ENCODE measurements at regions not wholly inside any gene's neighbourhood (a gene's known extent, or its start where the extent isn't known, plus 50 kb on each side); places are given as distances from the start of the nearest gene placed in this dataset.

- no peak for DNase-seq (ENCODE audit: low spot score)
- Histone ChIP-seq H3K9me3 (ENCODE audit: low read depth) (no peaks in the 10 kb centered on the region), H3K36me3 (no peaks in the 10 kb centered on the region), H3K79me2 (ENCODE audit: low read depth) (no peaks in the 10 kb centered on the region), H3K27me3 (no peaks in the 10 kb centered on the region), H3K27ac (no peak overlapping the region), H3K4me2 (no peak overlapping the region), H3K4me3 (no peak overlapping the region), H3F3A (ENCODE audit: low read depth) (no peaks in the 10 kb centered on the region), H3K4me1 (peaks cover under 1% of the 10 kb centered on the region), H3K9ac (no peak overlapping the region), H4K20me1 (ENCODE audit: low read depth) (no peaks in the 10 kb centered on the region), H2AFZ (replicated peaks) (no peak overlapping the region)
- H3K27me3 Mint-ChIP-seq (ENCODE audit: insufficient read depth, low read depth), result peaks cover 7% of the 10 kb centered on the region
- no peaks in the 10 kb centered on the region for H3K36me3 Mint-ChIP-seq
- no peak for TF ChIP-seq EZH2 (IDR thresholded peaks at IDR 0.05)
- no peak for TF ChIP-seq EZH2phosphoT487 (IDR thresholded peaks at IDR 0.05)
- no peak overlapping the region for H3K27ac Mint-ChIP-seq
- H3K4me3 Mint-ChIP-seq, result no peak overlapping the region
- no peaks in the 10 kb centered on the region for H3K9me3 Mint-ChIP-seq
- peaks cover 33% of the 10 kb centered on the region for H3K4me1 Mint-ChIP-seq
Measured at GRCh38 chr2:28697602-28698149, 54.0 kb upstream of the PPP1CB start.

DNA sequence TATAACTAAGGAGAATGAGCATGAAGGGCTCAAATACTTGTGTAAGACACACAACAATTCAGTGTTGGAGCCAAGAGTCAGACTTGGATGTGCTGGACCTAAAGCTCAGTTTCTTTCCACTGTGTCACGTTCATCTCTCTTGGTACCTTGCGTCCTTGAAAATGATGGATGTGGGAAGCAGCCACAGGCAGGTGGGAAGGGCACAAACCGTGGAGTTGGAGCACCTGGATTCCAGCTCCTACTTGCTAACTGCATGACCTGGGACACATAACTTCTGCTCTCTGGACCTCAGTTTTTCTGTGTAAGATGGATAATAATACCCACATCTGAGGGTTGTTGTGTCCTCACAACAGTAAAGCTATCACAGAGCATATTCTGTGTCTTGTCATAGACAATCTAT is 53.1 kb upstream of the PPP1CB start:
- peaks cover 24% of the 10 kb centered on the region for H3K4me1 Mint-ChIP-seq
- no peak overlapping the region for H3K4me3 Mint-ChIP-seq
- peaks cover 7% of the 10 kb centered on the region for H3K27me3 Mint-ChIP-seq (ENCODE audit: insufficient read depth, low read depth)
- no peaks in the 10 kb centered on the region for H3K36me3 Mint-ChIP-seq
- H3K27ac ChIP-seq, result no peak overlapping the region
- no peaks in the 10 kb centered on the region for H3K9me3 Mint-ChIP-seq
- DNase-seq (ENCODE audit: low spot score), result no peak
- H3K36me3 ChIP-seq, result no peaks in the 10 kb centered on the region
- no peak overlapping the region for H3K4me3 ChIP-seq
- no peak for TF ChIP-seq EZH2 (IDR thresholded peaks at IDR 0.05)
- TF ChIP-seq, protein P1, sequence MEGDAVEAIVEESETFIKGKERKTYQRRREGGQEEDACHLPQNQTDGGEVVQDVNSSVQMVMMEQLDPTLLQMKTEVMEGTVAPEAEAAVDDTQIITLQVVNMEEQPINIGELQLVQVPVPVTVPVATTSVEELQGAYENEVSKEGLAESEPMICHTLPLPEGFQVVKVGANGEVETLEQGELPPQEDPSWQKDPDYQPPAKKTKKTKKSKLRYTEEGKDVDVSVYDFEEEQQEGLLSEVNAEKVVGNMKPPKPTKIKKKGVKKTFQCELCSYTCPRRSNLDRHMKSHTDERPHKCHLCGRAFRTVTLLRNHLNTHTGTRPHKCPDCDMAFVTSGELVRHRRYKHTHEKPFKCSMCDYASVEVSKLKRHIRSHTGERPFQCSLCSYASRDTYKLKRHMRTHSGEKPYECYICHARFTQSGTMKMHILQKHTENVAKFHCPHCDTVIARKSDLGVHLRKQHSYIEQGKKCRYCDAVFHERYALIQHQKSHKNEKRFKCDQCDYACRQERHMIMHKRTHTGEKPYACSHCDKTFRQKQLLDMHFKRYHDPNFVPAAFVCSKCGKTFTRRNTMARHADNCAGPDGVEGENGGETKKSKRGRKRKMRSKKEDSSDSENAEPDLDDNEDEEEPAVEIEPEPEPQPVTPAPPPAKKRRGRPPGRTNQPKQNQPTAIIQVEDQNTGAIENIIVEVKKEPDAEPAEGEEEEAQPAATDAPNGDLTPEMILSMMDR (IDR thresholded peaks at IDR 0.05), result no peak
- TF ChIP-seq EZH2phosphoT487 (IDR thresholded peaks at IDR 0.05), result no peak
- H3K27ac Mint-ChIP-seq, result no peak overlapping the region
- no peaks in the 10 kb centered on the region for H3K9me3 ChIP-seq (ENCODE audit: low read depth)
- H2AFZ ChIP-seq (replicated peaks), result no peak overlapping the region
- no peaks in the 10 kb centered on the region for H4K20me1 ChIP-seq (ENCODE audit: low read depth)
- no peaks in the 10 kb centered on the region for H3K4me1 ChIP-seq
- H3K9ac ChIP-seq, result no peak overlapping the region
- H3K27me3 ChIP-seq, result no peaks in the 10 kb centered on the region
- H3K4me2 ChIP-seq, result no peak overlapping the region
- no peaks in the 10 kb centered on the region for H3K79me2 ChIP-seq (ENCODE audit: low read depth)
- H3F3A ChIP-seq (ENCODE audit: low read depth), result no peaks in the 10 kb centered on the region

Data from neural progenitor cell (in vitro differentiated cells).